Kidney (tissue), 13 donors: ENCODE measurements at regions not wholly inside any gene's neighbourhood (a gene's known extent, or its start where the extent isn't known, plus 50 kb on each side); places are given as distances from the start of the nearest gene placed in this dataset.

Experiments used
- DNase-seq, 5 donors: peaks; one replicate each; pipeline ENCODE4 v3.0.0-alpha.2; 2013 to 2020
- FAIRE-seq: peaks from 2 replicates; lab custom pipeline; 2012; peaks lifted over from hg19 to GRCh38; lab: Jason Lieb, UNC
- H3K27ac ChIP-seq, 2 donors: one replicate each; pipeline ENCODE4 v1.7.0; 2013; ENCODE audit warnings: low read depth in 2 of 2, low read length in 2 of 2, inconsistent platforms in 1 of 2
- H3K27me3 ChIP-seq: one replicate; pipeline ENCODE4 v1.7.1; 2013; ENCODE audit warnings: low read length, inconsistent platforms; ENCODE audit not compliant: control insufficient read depth, insufficient read depth
- H3K36me3 ChIP-seq, 3 donors: one replicate each; pipeline versions ENCODE4 v1.7.0 to v1.7.1; 2013; ENCODE audit warnings: low read length in 3 of 3, control low read depth in 1 of 3, inconsistent platforms in 1 of 3; ENCODE audit not compliant: insufficient read depth in 3 of 3, control insufficient read depth in 2 of 3
- H3K4me1 ChIP-seq, 3 donors: one replicate each; pipeline versions ENCODE4 v1.7.0 to v1.7.1; 2013; ENCODE audit warnings: low read length in 3 of 3, inconsistent platforms in 1 of 3, low read depth in 1 of 3; ENCODE audit not compliant: control insufficient read depth in 2 of 3, insufficient read depth in 2 of 3
- H3K4me3 ChIP-seq, 3 donors: one replicate each; pipeline versions ENCODE4 v1.7.0 to v1.8.1; 2013; ENCODE audit warnings: low read length in 3 of 3, control low read depth in 1 of 3, inconsistent platforms in 1 of 3
- H3K9ac ChIP-seq, 3 donors: one replicate each; pipeline versions ENCODE4 v1.7.0 to v1.7.1; 2013; ENCODE audit warnings: low read length in 3 of 3, control low read depth in 1 of 3, inconsistent platforms in 1 of 3
- H3K9me3 ChIP-seq, 3 donors: one replicate each; pipeline versions ENCODE4 v1.7.0 to v1.7.1; 2013; ENCODE audit warnings: low read length in 3 of 3, control low read depth in 1 of 3, inconsistent platforms in 1 of 3; ENCODE audit not compliant: control insufficient read depth in 2 of 3, insufficient read depth in 1 of 3
- CTCF ChIP-seq: IDR thresholded peaks from 3 replicates; pipeline ENCODE4 v1.5.1; 2012; ENCODE audit warnings: mild to moderate bottlenecking, moderate library complexity, borderline replicate concordance; ENCODE audit not compliant: insufficient read depth; ENCODE audit errors: extremely low read depth
- intact Hi-C: fragments of 100-400 bp; cut with DNase I; formaldehyde crosslinking; loops from one replicate; pipeline ENCODE4 v1.11.1; 2022
- donor health status: control.
- donor health status: control.
- donor health status: control.
- donor health status: control.
- donor health status: control.
- donor health status: DM: yes; HTN: yes; CAD: no.
- donor health status: Normal renal cell carcinoma (clear cell type).

GRCh38 chr3:137852391-137852830 is 88.3 kb downstream of the SOX14 start:
- no peaks in the 10 kb centered on the region for H3K36me3 ChIP-seq
- no peaks in the 10 kb centered on the region for H3K4me1 ChIP-seq
- intact Hi-C loops: no loop called here
- H3K27ac ChIP-seq: no peak overlapping the region
- peak in 3 of 5 donors; percentile 34 to 37 (median 36) for DNase-seq
- H3K27me3 ChIP-seq: no peaks in the 10 kb centered on the region
- no peak overlapping the region for H3K9ac ChIP-seq
- H3K9me3 ChIP-seq: no peaks in the 10 kb centered on the region
- H3K4me3 ChIP-seq: no peak overlapping the region
- no peak for TF ChIP-seq CTCF
- FAIRE-seq: no peak

- TF ChIP-seq CTCF: no peak
- no peak overlapping the region for H3K9ac ChIP-seq
- DNase-seq: no peak
- no peaks in the 10 kb centered on the region for H3K4me1 ChIP-seq
- intact Hi-C loops: no loop called here
- H3K9me3 ChIP-seq: no peaks in the 10 kb centered on the region
- no peak overlapping the region for H3K27ac ChIP-seq
- H3K27me3 ChIP-seq: no peaks in the 10 kb centered on the region
- H3K4me3 ChIP-seq: no peak overlapping the region
- FAIRE-seq: no peak
- H3K36me3 ChIP-seq: no peaks in the 10 kb centered on the region
Observed at GRCh38 chr3:137854533-137855261, 90.6 kb downstream of the SOX14 start.

GRCh38 chr3:137866001-137866400 is 101.9 kb downstream of the SOX14 start:
- Histone ChIP-seq H3K4me3 (no peak overlapping the region), H3K9me3 (peaks cover 0 to 14% (median under 1%) of the 10 kb centered on the region in 3 donors), H3K4me1 (no peaks in the 10 kb centered on the region), H3K36me3 (no peaks in the 10 kb centered on the region), H3K27me3 (no peaks in the 10 kb centered on the region), H3K27ac (no peak overlapping the region), H3K9ac (no peak overlapping the region)
- FAIRE-seq (no peak), DNase-seq (no peak)
- intact Hi-C loops: no loop called here
- TF ChIP-seq CTCF: no peak
